Thyroid gland (tissue), 4 donors: ENCODE measurements at regions not wholly inside any gene's neighbourhood (a gene's known extent, or its start where the extent isn't known, plus 50 kb on each side); places are given as distances from the start of the nearest gene placed in this dataset.

Experiments
- DNase-seq, 2 donors: peaks; one replicate each; pipeline ENCODE4 v3.0.0-alpha.2; 2019
- H3K27ac ChIP-seq, 3 donors: fragments of 200-600 bp; sonication (generic); 1 replicate in 2 of 3; 2 replicates in 1 of 3; pipeline ENCODE4 v1.5.1; 2016 to 2019; ENCODE audit warnings: mild to moderate bottlenecking in 1 of 3, moderate library complexity in 1 of 3
- H3K27me3 ChIP-seq: fragments of 200-600 bp; sonication (generic); one replicate; pipeline ENCODE4 v1.5.1; 2019
- H3K36me3 ChIP-seq, 2 donors: fragments of 200-600 bp; sonication (generic); one replicate each; pipeline ENCODE4 v1.5.1; 2016 to 2019
- H3K4me1 ChIP-seq, 2 donors: fragments of 200-600 bp; sonication (generic); one replicate each; pipeline ENCODE4 v1.5.1; 2017 to 2019
- H3K4me3 ChIP-seq, 3 donors: fragments of 200-600 bp; sonication (generic); replicated peaks in 1 of 3; 1 replicate in 2 of 3; 2 replicates in 1 of 3; pipeline ENCODE4 v1.5.1; 2016; ENCODE audit warnings: mild to moderate bottlenecking in 1 of 3
- H3K9me3 ChIP-seq: fragments of 200-600 bp; sonication (generic); one replicate; pipeline ENCODE4 v1.5.1; 2017
- POLR2A ChIP-seq, 2 donors: fragments of 450-650 bp; IDR thresholded peaks; one replicate each; pipeline ENCODE4 v1.6.1; 2017; ENCODE audit warnings: antibody characterized with exemption in 2 of 2, mild to moderate bottlenecking in 2 of 2, moderate library complexity in 1 of 2
- whole genome bisulfite sequencing, 2 donors: methylation state at CpG; one replicate each; pipeline ENCODE4 v1.1.5; 2017; 5-methylcytosine and 5-hydroxymethylcytosine counted together
- intact Hi-C: fragments of 100-400 bp; cut with DNase I; formaldehyde crosslinking; loops from one replicate; pipeline ENCODE4 v1.15.1; 2023
- TF ChIP-seq, protein P1 (sequence below), 6 experiments: fragments of 200-600 bp in 3 of 6; fragments of 450-650 bp in 3 of 6; sonication (generic) in 3 of 6; IDR thresholded peaks; one replicate each; pipeline ENCODE4 v1.5.1; 2016 to 2019; ENCODE audit warnings: antibody characterized with exemption in 6 of 6, mild to moderate bottlenecking in 2 of 6, inconsistent platforms in 1 of 6, moderate library complexity in 1 of 6

DNA sequence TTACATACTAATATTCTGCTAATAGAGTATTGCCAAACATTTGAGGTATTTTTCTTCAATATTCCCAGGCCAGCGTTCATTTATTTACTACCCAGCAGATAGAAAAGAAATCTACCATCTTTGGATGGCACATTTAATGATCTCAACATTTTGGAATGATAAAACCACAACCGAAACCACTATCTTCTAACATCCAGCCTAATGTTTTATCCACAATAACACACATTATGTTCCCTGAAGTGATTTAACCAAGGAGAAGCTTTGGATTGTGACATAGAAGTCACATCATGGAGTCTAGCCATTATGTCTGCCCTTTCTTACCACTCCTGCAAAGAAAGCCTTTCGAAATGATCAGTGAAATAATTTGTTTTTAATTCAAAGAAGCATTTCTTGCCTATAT, 497.1 kb upstream of the PLXNA2 start:
- Histone ChIP-seq H3K36me3 (no peaks in the 10 kb centered on the region), H3K27me3 (no peaks in the 10 kb centered on the region), H3K4me3 (no peak overlapping the region), H3K27ac (no peak overlapping the region), H3K4me1 (no peaks in the 10 kb centered on the region), H3K9me3 (no peaks in the 10 kb centered on the region)
- WGBS, 2 donors: 91 to 95% methylated on average over 3 of the region's 3 CpGs
- TF ChIP-seq, protein P1, sequence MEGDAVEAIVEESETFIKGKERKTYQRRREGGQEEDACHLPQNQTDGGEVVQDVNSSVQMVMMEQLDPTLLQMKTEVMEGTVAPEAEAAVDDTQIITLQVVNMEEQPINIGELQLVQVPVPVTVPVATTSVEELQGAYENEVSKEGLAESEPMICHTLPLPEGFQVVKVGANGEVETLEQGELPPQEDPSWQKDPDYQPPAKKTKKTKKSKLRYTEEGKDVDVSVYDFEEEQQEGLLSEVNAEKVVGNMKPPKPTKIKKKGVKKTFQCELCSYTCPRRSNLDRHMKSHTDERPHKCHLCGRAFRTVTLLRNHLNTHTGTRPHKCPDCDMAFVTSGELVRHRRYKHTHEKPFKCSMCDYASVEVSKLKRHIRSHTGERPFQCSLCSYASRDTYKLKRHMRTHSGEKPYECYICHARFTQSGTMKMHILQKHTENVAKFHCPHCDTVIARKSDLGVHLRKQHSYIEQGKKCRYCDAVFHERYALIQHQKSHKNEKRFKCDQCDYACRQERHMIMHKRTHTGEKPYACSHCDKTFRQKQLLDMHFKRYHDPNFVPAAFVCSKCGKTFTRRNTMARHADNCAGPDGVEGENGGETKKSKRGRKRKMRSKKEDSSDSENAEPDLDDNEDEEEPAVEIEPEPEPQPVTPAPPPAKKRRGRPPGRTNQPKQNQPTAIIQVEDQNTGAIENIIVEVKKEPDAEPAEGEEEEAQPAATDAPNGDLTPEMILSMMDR (IDR thresholded peaks at IDR 0.05): no peak
- TF ChIP-seq POLR2A (IDR thresholded peaks at IDR 0.05): no peak
- DNase-seq: no peak
- intact Hi-C loops: no loop called here

DNA sequence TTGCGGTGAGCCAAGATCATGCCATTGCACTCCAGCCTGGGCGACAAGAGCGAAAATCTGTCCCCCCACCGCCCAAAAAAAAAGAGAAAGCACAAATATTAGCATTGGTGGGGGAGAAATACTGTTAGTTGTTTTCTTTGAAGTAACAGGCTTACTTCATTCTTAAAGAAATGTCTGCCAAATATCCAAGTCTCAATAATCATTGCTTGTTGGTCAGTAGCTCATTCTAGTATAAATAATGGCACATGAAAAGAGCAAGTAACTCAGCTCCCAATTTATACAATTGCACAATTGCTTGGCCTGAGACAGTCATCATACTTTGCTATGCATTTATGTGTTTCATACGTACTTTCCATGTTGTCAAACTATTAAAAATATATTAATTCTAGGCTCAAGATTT, 499.2 kb upstream of the PLXNA2 start:
- Histone ChIP-seq H3K4me3 (no peak overlapping the region), H3K27ac (no peak overlapping the region), H3K4me1 (no peaks in the 10 kb centered on the region), H3K36me3 (no peaks in the 10 kb centered on the region), H3K27me3 (no peaks in the 10 kb centered on the region), H3K9me3 (no peaks in the 10 kb centered on the region)
- TF ChIP-seq POLR2A (IDR thresholded peaks at IDR 0.05): no peak
- TF ChIP-seq, protein P1 (IDR thresholded peaks at IDR 0.05): no peak
- DNase-seq: no peak
- intact Hi-C loops: no loop called here
- WGBS, 2 donors: 93 to 95% methylated on average over 5 of the region's 5 CpGs

DNA sequence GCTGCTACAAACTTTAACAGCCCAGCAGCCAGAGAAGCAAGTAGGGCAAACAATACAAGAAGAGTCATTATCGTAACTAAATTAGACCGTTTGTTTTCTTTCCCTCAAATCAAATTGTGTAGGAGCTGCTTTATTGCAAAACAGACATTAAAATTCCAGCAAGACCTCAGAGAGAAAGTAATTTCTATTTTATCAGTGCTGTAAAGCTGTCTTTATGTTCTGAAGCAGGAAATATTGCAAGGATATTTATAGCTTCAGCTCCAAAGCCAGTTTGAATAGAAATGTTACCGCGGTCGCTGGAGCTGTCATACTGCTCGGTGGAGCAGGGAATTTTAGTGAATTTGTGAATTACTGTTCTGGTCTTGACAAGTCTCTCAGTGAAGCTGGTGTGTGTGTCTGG, 503.8 kb upstream of the PLXNA2 start:
- WGBS, 2 donors: 55 to 58% methylated on average over 6 of the region's 6 CpGs
- no peak for DNase-seq
- H3K27ac ChIP-seq: no peak overlapping the region
- no peaks in the 10 kb centered on the region for H3K9me3 ChIP-seq
- H3K27me3 ChIP-seq: no peaks in the 10 kb centered on the region
- H3K36me3 ChIP-seq: no peaks in the 10 kb centered on the region
- H3K4me1 ChIP-seq: no peaks in the 10 kb centered on the region
- TF ChIP-seq POLR2A (IDR thresholded peaks at IDR 0.05): no peak
- TF ChIP-seq, protein P1 (IDR thresholded peaks at IDR 0.05): no peak
- H3K4me3 ChIP-seq: no peak overlapping the region
- intact Hi-C loops: no loop called here

DNA sequence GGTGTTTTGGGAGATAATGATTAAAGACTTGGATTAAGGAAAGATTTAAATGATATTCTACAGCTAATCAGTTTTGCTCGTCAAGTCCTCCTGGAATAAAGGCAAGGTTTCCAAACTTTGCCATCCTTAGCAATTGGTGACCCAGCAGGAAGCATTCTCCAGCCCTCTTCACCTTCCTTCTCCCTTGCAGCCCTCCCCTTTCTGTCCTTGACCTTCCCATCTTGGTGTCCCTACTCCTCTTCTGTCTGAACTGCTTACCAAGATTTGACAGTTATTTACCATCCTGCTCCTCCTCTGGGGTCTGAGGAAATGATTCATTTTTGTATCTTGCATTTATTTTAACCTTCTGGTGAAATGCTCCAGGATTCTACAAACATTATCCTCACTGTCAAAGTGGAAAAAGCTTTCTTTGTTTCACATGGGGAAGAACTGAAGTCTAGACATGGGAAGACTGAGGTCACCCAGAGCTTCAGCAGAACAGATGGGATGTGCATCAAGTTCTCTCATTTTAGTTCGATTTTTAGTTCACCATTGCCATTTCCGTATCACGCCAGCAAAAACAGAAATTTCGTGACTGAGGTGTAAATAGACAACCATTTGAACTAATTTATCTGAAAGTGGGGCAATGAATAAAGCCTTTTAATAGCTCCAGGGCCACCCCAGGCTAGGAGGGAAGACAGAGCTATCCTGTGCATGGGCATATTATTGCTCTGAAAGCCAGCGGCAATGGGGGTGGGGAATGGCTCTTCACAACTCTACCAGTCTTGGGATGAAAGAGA, 504.4 kb upstream of the PLXNA2 start:
- TF ChIP-seq, protein P1 (IDR thresholded peaks at IDR 0.05): no peak
- no peak for TF ChIP-seq POLR2A (IDR thresholded peaks at IDR 0.05)
- 88 to 89% methylated on average over 6 of the region's 6 CpGs for WGBS, 2 donors
- intact Hi-C loops: no loop called here
- Histone ChIP-seq H3K27ac (no peak overlapping the region), H3K36me3 (no peaks in the 10 kb centered on the region), H3K4me1 (no peaks in the 10 kb centered on the region), H3K4me3 (no peak overlapping the region), H3K9me3 (no peaks in the 10 kb centered on the region), H3K27me3 (no peaks in the 10 kb centered on the region)
- no peak for DNase-seq

DNA sequence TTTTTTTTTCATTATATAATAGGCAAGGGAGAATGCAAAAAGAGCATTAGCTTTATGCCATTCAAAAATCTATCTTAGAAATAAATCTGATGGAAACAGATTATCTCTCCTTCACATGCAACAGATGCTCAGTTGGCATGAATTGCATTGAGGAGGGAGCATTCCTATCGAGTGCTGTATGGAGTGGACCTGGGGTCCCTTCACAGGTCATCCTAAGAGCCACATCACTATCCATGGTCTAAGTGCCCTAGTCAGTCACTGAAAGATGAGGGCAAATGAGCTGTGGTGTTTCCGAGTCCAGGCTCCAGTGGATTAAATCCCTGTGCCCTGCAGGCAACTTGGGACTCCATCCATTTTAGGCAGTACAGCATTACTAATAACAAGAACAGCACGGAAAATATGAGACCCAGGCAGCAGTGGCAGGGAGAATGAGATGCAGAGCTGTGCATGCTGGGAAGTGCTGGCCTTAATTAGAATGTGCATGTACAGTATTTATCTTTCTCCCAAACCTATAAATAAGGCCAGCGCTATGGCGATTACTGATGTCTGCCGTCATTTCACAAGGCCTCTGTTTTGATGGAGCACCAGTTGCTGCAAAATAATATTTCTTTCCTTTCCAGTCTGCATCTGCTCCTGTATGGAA, 512.3 kb upstream of the PLXNA2 start:
- H3K9me3 ChIP-seq: no peaks in the 10 kb centered on the region
- WGBS, 2 donors: 91 to 94% methylated on average over 6 of the region's 6 CpGs
- H3K4me3 ChIP-seq: no peak overlapping the region
- intact Hi-C loops: no loop called here
- no peaks in the 10 kb centered on the region for H3K4me1 ChIP-seq
- no peak for DNase-seq
- H3K27me3 ChIP-seq: no peaks in the 10 kb centered on the region
- H3K36me3 ChIP-seq: no peaks in the 10 kb centered on the region
- H3K27ac ChIP-seq: no peak overlapping the region
- TF ChIP-seq POLR2A (IDR thresholded peaks at IDR 0.05): no peak
- TF ChIP-seq, protein P1 (IDR thresholded peaks at IDR 0.05): no peak
